ENCODE measurements at regions not wholly inside any gene's neighbourhood (a gene's known extent, or its start where the extent isn't known, plus 50 kb on each side); places are given as distances from the start of the nearest gene placed in this dataset.

GRCh38 chr10:78974617-78975317, 94.0 kb upstream of the ZMIZ1 start:
- FAIRE-seq: no peak

- FAIRE-seq: no peak
Measured at GRCh38 chr10:78975926-78976325, 92.8 kb upstream of the ZMIZ1 start.

- FAIRE-seq: no peak
Measured at GRCh38 chr10:78976825-78977755, 91.7 kb upstream of the ZMIZ1 start.

- FAIRE-seq: no peak
Measured at GRCh38 chr10:78979938-78980337, 88.8 kb upstream of the ZMIZ1 start.

GRCh38 chr10:78980354-78980753, 88.4 kb upstream of the ZMIZ1 start:
- no peak for FAIRE-seq

GRCh38 chr10:78980815-78981214, 88.0 kb upstream of the ZMIZ1 start:
- no peak for FAIRE-seq

GRCh38 chr10:78981257-78981969, 87.4 kb upstream of the ZMIZ1 start:
- no peak for FAIRE-seq

GRCh38 chr10:78981970-78982281, 86.8 kb upstream of the ZMIZ1 start:
- FAIRE-seq: no peak

GRCh38 chr10:78982726-78983125, 86.0 kb upstream of the ZMIZ1 start:
- FAIRE-seq: no peak

GRCh38 chr10:78983608-78984007, 85.2 kb upstream of the ZMIZ1 start:
- FAIRE-seq: no peak

GRCh38 chr10:78985973-78986818, 82.6 kb upstream of the ZMIZ1 start:
- FAIRE-seq: no peak

- no peak for FAIRE-seq
Measured at GRCh38 chr10:78991187-78991586, 77.6 kb upstream of the ZMIZ1 start.

- no peak for FAIRE-seq
Measured at GRCh38 chr10:78992333-78992732, 76.4 kb upstream of the ZMIZ1 start.

- FAIRE-seq: no peak
Measured at GRCh38 chr10:78993261-78993945, 75.4 kb upstream of the ZMIZ1 start.

- no peak for FAIRE-seq
Measured at GRCh38 chr10:78995987-78996791, 72.6 kb upstream of the ZMIZ1 start.

- no peak for FAIRE-seq
Measured at GRCh38 chr10:78996792-78997129, 72.0 kb upstream of the ZMIZ1 start.

- no peak for FAIRE-seq
Measured at GRCh38 chr10:78997635-78998618, 70.8 kb upstream of the ZMIZ1 start.

- FAIRE-seq: no peak
Measured at GRCh38 chr10:79001082-79001885, 67.5 kb upstream of the ZMIZ1 start.

GRCh38 chr10:79002336-79002735, 66.4 kb upstream of the ZMIZ1 start:
- FAIRE-seq: no peak

All from endometrium (tissue), 2 donors.